ENCODE measurements at regions not wholly inside any gene's neighbourhood (a gene's known extent, or its start where the extent isn't known, plus 50 kb on each side); places are given as distances from the start of the nearest gene placed in this dataset.

- no peak overlapping the region for H3K4me3 ChIP-seq (ENCODE audit: low read depth, low read length)
- no peak for DNase-seq (ENCODE audit: low read depth)
- TF ChIP-seq CTCF (IDR thresholded peaks at IDR 0.05; ENCODE audit: low read depth, low read length) (no peak), MAX (IDR thresholded peaks at IDR 0.05; ENCODE audit: low read depth, low read length) (no peak), MYC (IDR thresholded peaks at IDR 0.05; ENCODE audit: low read depth, low read length) (no peak), POLR2A (IDR thresholded peaks at IDR 0.05; ENCODE audit: extremely low read depth, insufficient read length) (no peak)
Measured at GRCh38 chr3:173253471-173253870, 112.4 kb upstream of the SPATA16 start.

- DNase-seq (ENCODE audit: low read depth), result no peak
- TF ChIP-seq CTCF (IDR thresholded peaks at IDR 0.05; ENCODE audit: low read depth, low read length) (no peak), MAX (IDR thresholded peaks at IDR 0.05; ENCODE audit: low read depth, low read length) (no peak), POLR2A (IDR thresholded peaks at IDR 0.05; ENCODE audit: extremely low read depth, insufficient read length) (no peak), MYC (IDR thresholded peaks at IDR 0.05; ENCODE audit: low read depth, low read length) (no peak)
- H3K4me3 ChIP-seq (ENCODE audit: low read depth, low read length), result no peak overlapping the region
Measured at GRCh38 chr3:173249457-173249856, 108.4 kb upstream of the SPATA16 start.

GRCh38 chr3:173241727-173242126 is 100.7 kb upstream of the SPATA16 start:
- no peak for DNase-seq (ENCODE audit: low read depth)
- TF ChIP-seq MAX (IDR thresholded peaks at IDR 0.05; ENCODE audit: low read depth, low read length) (no peak), MYC (IDR thresholded peaks at IDR 0.05; ENCODE audit: low read depth, low read length) (no peak), POLR2A (IDR thresholded peaks at IDR 0.05; ENCODE audit: extremely low read depth, insufficient read length) (no peak), CTCF (IDR thresholded peaks at IDR 0.05; ENCODE audit: low read depth, low read length) (no peak)
- H3K4me3 ChIP-seq (ENCODE audit: low read depth, low read length), result no peak overlapping the region

GRCh38 chr3:173238091-173238490 is 97.1 kb upstream of the SPATA16 start:
- no peak for DNase-seq (ENCODE audit: low read depth)
- TF ChIP-seq MYC (IDR thresholded peaks at IDR 0.05; ENCODE audit: low read depth, low read length) (no peak), CTCF (IDR thresholded peaks at IDR 0.05; ENCODE audit: low read depth, low read length) (no peak), MAX (IDR thresholded peaks at IDR 0.05; ENCODE audit: low read depth, low read length) (no peak), POLR2A (IDR thresholded peaks at IDR 0.05; ENCODE audit: extremely low read depth, insufficient read length) (no peak)
- no peak overlapping the region for H3K4me3 ChIP-seq (ENCODE audit: low read depth, low read length)

GRCh38 chr3:173225351-173225750 is 84.3 kb upstream of the SPATA16 start:
- DNase-seq (ENCODE audit: low read depth), result no peak
- no peak overlapping the region for H3K4me3 ChIP-seq (ENCODE audit: low read depth, low read length)
- no peak for TF ChIP-seq POLR2A (IDR thresholded peaks at IDR 0.05; ENCODE audit: extremely low read depth, insufficient read length)
- no peak for TF ChIP-seq MYC (IDR thresholded peaks at IDR 0.05; ENCODE audit: low read depth, low read length)
- TF ChIP-seq CTCF (IDR thresholded peaks at IDR 0.05; ENCODE audit: low read depth, low read length), result no peak
- TF ChIP-seq MAX (IDR thresholded peaks at IDR 0.05; ENCODE audit: low read depth, low read length), result no peak

GRCh38 chr3:173221010-173221409 is 80.0 kb upstream of the SPATA16 start:
- TF ChIP-seq MAX (IDR thresholded peaks at IDR 0.05; ENCODE audit: low read depth, low read length), result no peak
- TF ChIP-seq CTCF (IDR thresholded peaks at IDR 0.05; ENCODE audit: low read depth, low read length), result peak; percentile 30
- no peak for TF ChIP-seq POLR2A (IDR thresholded peaks at IDR 0.05; ENCODE audit: extremely low read depth, insufficient read length)
- no peak for TF ChIP-seq MYC (IDR thresholded peaks at IDR 0.05; ENCODE audit: low read depth, low read length)

More at GRCh38 chr3:173221010-173221409, 80.0 kb upstream of the SPATA16 start:
- DNase-seq (ENCODE audit: low read depth), result peak; percentile 9
- no peak overlapping the region for H3K4me3 ChIP-seq (ENCODE audit: low read depth, low read length)
